OCI-LY7 (cell line): ENCODE measurements at regions not wholly inside any gene's neighbourhood (a gene's known extent, or its start where the extent isn't known, plus 50 kb on each side); places are given as distances from the start of the nearest gene placed in this dataset.

Source experiments
- CTCF ChIP-seq: fragments of 200-600 bp; sonication (generic); conservative IDR thresholded peaks from 2 replicates; pipeline ENCODE4 v1.5.1; 2014; ENCODE audit warnings: mild to moderate bottlenecking, antibody characterized with exemption, low read length, moderate library complexity, mixed read lengths
- EZH2phosphoT487 ChIP-seq: fragments of 200-600 bp; sonication (generic); IDR thresholded peaks from 2 replicates; pipeline ENCODE4 v1.6.1; 2018; ENCODE audit warnings: low read depth, borderline replicate concordance, mild to moderate bottlenecking, mixed run types, antibody characterized with exemption, low read length, moderate library complexity, mixed read lengths

DNA sequence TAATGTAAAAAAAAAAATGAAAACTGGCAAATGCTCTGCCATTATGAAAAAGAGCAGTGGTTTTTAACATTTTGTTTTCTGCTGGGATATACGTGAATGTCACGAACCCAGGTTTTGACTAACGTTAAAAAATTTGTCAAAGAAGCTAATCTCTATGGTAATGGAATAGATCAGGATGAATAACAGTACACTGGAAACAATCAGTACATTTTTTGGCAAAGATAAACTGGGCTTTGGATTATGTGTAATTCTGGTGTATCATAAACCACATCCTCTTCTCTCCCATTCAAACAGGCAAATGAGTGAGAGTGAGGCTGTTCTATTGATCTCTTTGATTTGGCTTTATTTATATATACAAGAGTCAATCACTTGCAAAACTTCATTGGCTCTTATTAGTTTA lies 207.0 kb upstream of the IRX3 start:
- no peak for TF ChIP-seq CTCF
- no peak for TF ChIP-seq EZH2phosphoT487
